ENCODE measurements at regions not wholly inside any gene's neighbourhood (a gene's known extent, or its start where the extent isn't known, plus 50 kb on each side); places are given as distances from the start of the nearest gene placed in this dataset.

- Mint-ChIP-seq H3K27ac (ENCODE audit: unreplicated experiment) (no peak overlapping the region), H3K36me3 (ENCODE audit: low read depth, unreplicated experiment) (no peaks in the 10 kb centered on the region), H3K4me1 (ENCODE audit: unreplicated experiment) (no peaks in the 10 kb centered on the region), H3K9me3 (ENCODE audit: unreplicated experiment) (no peaks in the 10 kb centered on the region), H3K27me3 (ENCODE audit: unreplicated experiment) (peaks cover 1% of the 10 kb centered on the region), H3K4me3 (ENCODE audit: unreplicated experiment) (no peak overlapping the region)
- DNase-seq (ENCODE audit: low spot score) = no peak
- TF ChIP-seq CTCF (IDR thresholded peaks at IDR 0.05; ENCODE audit: unreplicated experiment) = no peak
These were observed 665.4 kb downstream of the KCNA4 start for GRCh38 chr11:29351301-29351873.

GRCh38 chr11:29343465-29344333, 673.1 kb downstream of the KCNA4 start:
- peak; percentile 80 for TF ChIP-seq CTCF (IDR thresholded peaks at IDR 0.05; ENCODE audit: unreplicated experiment)
- Mint-ChIP-seq H3K9me3 (ENCODE audit: unreplicated experiment) (no peaks in the 10 kb centered on the region), H3K4me1 (ENCODE audit: unreplicated experiment) (peaks cover 2% of the 10 kb centered on the region), H3K27me3 (ENCODE audit: unreplicated experiment) (no peaks in the 10 kb centered on the region), H3K27ac (ENCODE audit: unreplicated experiment) (no peak overlapping the region), H3K36me3 (ENCODE audit: low read depth, unreplicated experiment) (no peaks in the 10 kb centered on the region), H3K4me3 (ENCODE audit: unreplicated experiment) (no peak overlapping the region)
- DNase-seq (ENCODE audit: low spot score) = peak; percentile 78

- Mint-ChIP-seq H3K27me3 (ENCODE audit: unreplicated experiment) (no peaks in the 10 kb centered on the region), H3K4me3 (ENCODE audit: unreplicated experiment) (no peak overlapping the region), H3K27ac (ENCODE audit: unreplicated experiment) (no peak overlapping the region), H3K4me1 (ENCODE audit: unreplicated experiment) (peaks cover 2% of the 10 kb centered on the region), H3K9me3 (ENCODE audit: unreplicated experiment) (no peaks in the 10 kb centered on the region), H3K36me3 (ENCODE audit: low read depth, unreplicated experiment) (no peaks in the 10 kb centered on the region)
- no peak for TF ChIP-seq CTCF (IDR thresholded peaks at IDR 0.05; ENCODE audit: unreplicated experiment)
- no peak for DNase-seq (ENCODE audit: low spot score)
These were observed 679.9 kb downstream of the KCNA4 start for GRCh38 chr11:29336727-29337575.

GRCh38 chr11:29334776-29335130, 682.1 kb downstream of the KCNA4 start:
- no peaks in the 10 kb centered on the region for H3K27me3 Mint-ChIP-seq (ENCODE audit: unreplicated experiment)
- H3K9me3 Mint-ChIP-seq (ENCODE audit: unreplicated experiment) = no peaks in the 10 kb centered on the region
- H3K27ac Mint-ChIP-seq (ENCODE audit: unreplicated experiment) = no peak overlapping the region
- no peak overlapping the region for H3K4me3 Mint-ChIP-seq (ENCODE audit: unreplicated experiment)
- no peak for TF ChIP-seq CTCF (IDR thresholded peaks at IDR 0.05; ENCODE audit: unreplicated experiment)
- DNase-seq (ENCODE audit: low spot score) = no peak
- no peaks in the 10 kb centered on the region for H3K4me1 Mint-ChIP-seq (ENCODE audit: unreplicated experiment)
- H3K36me3 Mint-ChIP-seq (ENCODE audit: low read depth, unreplicated experiment) = no peaks in the 10 kb centered on the region

Measured in endothelial cell (in vitro differentiated cells).